HL-60 (cell line): ENCODE measurements at regions not wholly inside any gene's neighbourhood (a gene's known extent, or its start where the extent isn't known, plus 50 kb on each side); places are given as distances from the start of the nearest gene placed in this dataset.

Experiments used
- DNase-seq, 2 experiments: peaks; one replicate each; pipeline ENCODE4 v3.0.0-alpha.2; 2010 to 2020; ENCODE audit warnings: low read depth in 1 of 2, low spot score in 1 of 2
- H3K27ac ChIP-seq: fragments of 250-450 bp; sonication (Bioruptor Pico); replicated peaks from 2 replicates; pipeline ENCODE4 v1.5.1; 2020; ENCODE audit warnings: mild to moderate bottlenecking, moderate library complexity
- H3K27me3 ChIP-seq: fragments of 250-450 bp; sonication (Bioruptor Pico); 2 replicates; pipeline ENCODE4 v1.5.1; 2021; ENCODE audit warnings: mild to moderate bottlenecking, moderate library complexity; ENCODE audit not compliant: insufficient read depth, poor library complexity, severe bottlenecking
- H3K4me3 ChIP-seq: replicated peaks from 2 replicates; pipeline ENCODE4 v1.5.1; 2011; ENCODE audit warnings: mild to moderate bottlenecking, control low read depth, low read length; ENCODE audit not compliant: insufficient read depth
- CTCF ChIP-seq: IDR thresholded peaks from one replicate; pipeline ENCODE4 v1.5.1; 2011; ENCODE audit warnings: low read length, control low read depth, inconsistent platforms; ENCODE audit not compliant: insufficient read depth
- GABPA ChIP-seq: IDR thresholded peaks from 2 replicates; pipeline ENCODE4 v1.6.1; 2012; ENCODE audit warnings: low read depth
- POLR2AphosphoS5 ChIP-seq: IDR thresholded peaks from 2 replicates; pipeline ENCODE4 v1.6.1; 2012; ENCODE audit warnings: low read depth
- REST ChIP-seq: IDR thresholded peaks from 2 replicates; pipeline ENCODE4 v1.6.1; 2012; ENCODE audit warnings: low read depth; ENCODE audit not compliant: insufficient replicate concordance
- SPI1 ChIP-seq: IDR thresholded peaks from 2 replicates; pipeline ENCODE4 v1.6.1; 2012; ENCODE audit warnings: low read depth, mild to moderate bottlenecking, borderline replicate concordance

GRCh38 chr9:105168870-105169319, 75.6 kb upstream of the SLC44A1 start:
- TF ChIP-seq CTCF = no peak
- no peak for TF ChIP-seq REST
- TF ChIP-seq GABPA = no peak
- TF ChIP-seq SPI1 = no peak
- no peak for TF ChIP-seq POLR2AphosphoS5
- no peak overlapping the region for H3K27ac ChIP-seq
- no peaks in the 10 kb centered on the region for H3K27me3 ChIP-seq
- no peak for DNase-seq
- H3K4me3 ChIP-seq = no peak overlapping the region

DNA sequence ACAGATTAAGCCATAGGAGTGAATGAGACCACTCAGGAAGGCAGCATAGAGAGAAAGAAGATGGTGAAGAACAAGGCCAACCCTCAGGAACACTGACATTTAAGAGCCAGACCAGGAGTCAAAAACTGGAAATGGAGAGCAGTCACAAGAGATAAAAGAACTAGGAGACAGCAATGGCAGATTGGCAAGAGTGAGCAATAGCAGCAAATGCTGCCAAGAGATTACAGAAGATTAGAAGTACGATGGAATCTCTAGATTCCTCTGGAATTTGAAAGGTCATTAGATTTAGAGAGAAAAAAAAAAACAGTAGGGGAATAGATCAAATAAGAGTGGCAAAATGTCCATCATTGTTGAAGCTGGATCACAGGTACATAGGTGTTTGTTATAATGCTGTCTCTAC, 73.4 kb upstream of the SLC44A1 start:
- no peaks in the 10 kb centered on the region for H3K27me3 ChIP-seq
- no peak for TF ChIP-seq REST
- TF ChIP-seq GABPA = no peak
- TF ChIP-seq CTCF = no peak
- no peak for TF ChIP-seq POLR2AphosphoS5
- no peak for TF ChIP-seq SPI1

DNA sequence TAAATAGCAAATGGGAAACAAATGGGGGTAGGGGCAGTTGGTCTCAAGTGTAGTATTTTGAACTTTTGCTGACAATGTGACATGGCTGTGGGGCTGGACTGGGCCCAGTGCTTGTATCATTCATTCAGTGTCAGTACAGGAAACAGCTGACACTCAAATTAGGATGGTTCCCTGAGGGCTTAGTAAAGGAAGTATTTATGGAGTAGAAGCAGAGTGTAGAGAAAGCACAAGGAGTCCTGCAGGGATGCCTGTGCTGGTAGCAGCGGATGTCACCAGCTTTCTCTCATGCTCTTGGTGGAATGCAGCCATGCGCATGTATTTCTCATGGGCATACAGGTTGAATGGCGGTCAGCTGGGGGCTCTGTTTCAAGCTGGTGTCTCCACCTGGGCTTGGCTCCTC, 72.9 kb upstream of the SLC44A1 start:
- no peak for DNase-seq
- Histone ChIP-seq H3K27me3 (no peaks in the 10 kb centered on the region), H3K27ac (no peak overlapping the region), H3K4me3 (no peak overlapping the region)
- TF ChIP-seq CTCF (no peak), REST (no peak), GABPA (no peak), SPI1 (no peak), POLR2AphosphoS5 (no peak)

More for the DNA sequence above, 73.4 kb upstream of the SLC44A1 start:
- no peak for DNase-seq
- Histone ChIP-seq H3K27ac (no peak overlapping the region), H3K4me3 (no peak overlapping the region)
